Adipocyte (in vitro differentiated cells): ENCODE measurements at regions not wholly inside any gene's neighbourhood (a gene's known extent, or its start where the extent isn't known, plus 50 kb on each side); places are given as distances from the start of the nearest gene placed in this dataset.

ENCODE experiments used
- DNase-seq: peaks from one replicate; pipeline ENCODE4 v3.0.0-alpha.2; 2015; ENCODE audit warnings: low read depth
- H3K27me3 ChIP-seq: replicated peaks from 2 replicates; pipeline ENCODE4 v1.7.0; 2013; ENCODE audit warnings: mild to moderate bottlenecking, low read length, moderate library complexity; ENCODE audit not compliant: control insufficient read depth, insufficient read depth
- H3K36me3 ChIP-seq: 2 replicates; pipeline ENCODE4 v1.7.0; 2013; ENCODE audit warnings: low read length, mild to moderate bottlenecking, moderate library complexity; ENCODE audit not compliant: control insufficient read depth, insufficient read depth, severe bottlenecking
- H3K4me1 ChIP-seq: 2 replicates; pipeline ENCODE4 v1.7.0; 2013; ENCODE audit warnings: mild to moderate bottlenecking, low read length, moderate library complexity; ENCODE audit not compliant: control insufficient read depth, insufficient read depth
- H3K4me3 ChIP-seq: 2 replicates; pipeline ENCODE4 v1.7.0; 2013; ENCODE audit warnings: mild to moderate bottlenecking, low read length, moderate library complexity
- H3K9ac ChIP-seq: 2 replicates; pipeline ENCODE4 v1.7.0; 2013; ENCODE audit warnings: mild to moderate bottlenecking, low read length, moderate library complexity
- H3K9me3 ChIP-seq: 2 replicates; pipeline ENCODE4 v1.7.0; 2013; ENCODE audit warnings: mild to moderate bottlenecking, low read length, moderate library complexity; ENCODE audit not compliant: control insufficient read depth

GRCh38 chr9:3161912-3162311 lies 318.0 kb upstream of the PUM3 start:
- DNase-seq = no peak
- H3K27me3 ChIP-seq = peaks cover 8% of the 10 kb centered on the region
- no peak overlapping the region for H3K4me3 ChIP-seq
- no peak overlapping the region for H3K9ac ChIP-seq
- H3K36me3 ChIP-seq = no peaks in the 10 kb centered on the region
- no peaks in the 10 kb centered on the region for H3K4me1 ChIP-seq
- H3K9me3 ChIP-seq = no peaks in the 10 kb centered on the region

GRCh38 chr9:3157011-3157410 lies 313.1 kb upstream of the PUM3 start:
- Histone ChIP-seq H3K36me3 (no peaks in the 10 kb centered on the region), H3K4me1 (no peaks in the 10 kb centered on the region), H3K9ac (no peak overlapping the region), H3K4me3 (no peak overlapping the region), H3K9me3 (no peaks in the 10 kb centered on the region), H3K27me3 (peaks cover 4% of the 10 kb centered on the region)
- no peak for DNase-seq

GRCh38 chr9:3151672-3152576 lies 308.0 kb upstream of the PUM3 start:
- Histone ChIP-seq H3K4me1 (peaks cover 8% of the 10 kb centered on the region), H3K9ac (no peak overlapping the region), H3K4me3 (no peak overlapping the region), H3K27me3 (no peaks in the 10 kb centered on the region), H3K9me3 (no peaks in the 10 kb centered on the region), H3K36me3 (no peaks in the 10 kb centered on the region)
- no peak for DNase-seq

GRCh38 chr9:3150074-3150473 lies 306.2 kb upstream of the PUM3 start:
- H3K4me1 ChIP-seq = peaks cover 8% of the 10 kb centered on the region
- H3K9ac ChIP-seq = no peak overlapping the region
- H3K36me3 ChIP-seq = no peaks in the 10 kb centered on the region
- H3K4me3 ChIP-seq = no peak overlapping the region
- no peaks in the 10 kb centered on the region for H3K27me3 ChIP-seq
- DNase-seq = no peak
- H3K9me3 ChIP-seq = no peaks in the 10 kb centered on the region

GRCh38 chr9:3138231-3139229 lies 294.6 kb upstream of the PUM3 start:
- peak overlapping the region; percentile 38 for H3K4me3 ChIP-seq
- peaks cover 23% of the 10 kb centered on the region for H3K4me1 ChIP-seq
- H3K27me3 ChIP-seq = no peaks in the 10 kb centered on the region
- peaks cover 12% of the 10 kb centered on the region for H3K9me3 ChIP-seq
- DNase-seq = no peak
- peak overlapping the region; percentile 26 for H3K9ac ChIP-seq
- H3K36me3 ChIP-seq = no peaks in the 10 kb centered on the region

GRCh38 chr9:3137347-3137695 lies 293.4 kb upstream of the PUM3 start:
- no peaks in the 10 kb centered on the region for H3K36me3 ChIP-seq
- no peak overlapping the region for H3K9ac ChIP-seq
- peaks cover 23% of the 10 kb centered on the region for H3K4me1 ChIP-seq
- no peaks in the 10 kb centered on the region for H3K27me3 ChIP-seq
- no peak for DNase-seq
- H3K9me3 ChIP-seq = peaks cover 15% of the 10 kb centered on the region
- H3K4me3 ChIP-seq = no peak overlapping the region

- Histone ChIP-seq H3K36me3 (no peaks in the 10 kb centered on the region), H3K4me3 (no peak overlapping the region), H3K9ac (no peak overlapping the region), H3K27me3 (no peaks in the 10 kb centered on the region), H3K4me1 (peaks cover 23% of the 10 kb centered on the region), H3K9me3 (peaks cover 15% of the 10 kb centered on the region)
- DNase-seq = no peak
These were observed 292.9 kb upstream of the PUM3 start for GRCh38 chr9:3136686-3137346.

GRCh38 chr9:3136230-3136629 lies 292.3 kb upstream of the PUM3 start:
- Histone ChIP-seq H3K9ac (no peak overlapping the region), H3K36me3 (no peaks in the 10 kb centered on the region)
- DNase-seq = no peak

GRCh38 chr9:3127564-3127963 lies 283.7 kb upstream of the PUM3 start:
- no peaks in the 10 kb centered on the region for H3K27me3 ChIP-seq
- no peaks in the 10 kb centered on the region for H3K9me3 ChIP-seq
- DNase-seq = no peak
- H3K36me3 ChIP-seq = no peaks in the 10 kb centered on the region
- no peak overlapping the region for H3K4me3 ChIP-seq
- peaks cover 14% of the 10 kb centered on the region for H3K4me1 ChIP-seq
- no peak overlapping the region for H3K9ac ChIP-seq

More at GRCh38 chr9:3136230-3136629, 292.3 kb upstream of the PUM3 start:
- no peaks in the 10 kb centered on the region for H3K27me3 ChIP-seq
- H3K4me1 ChIP-seq = peaks cover 23% of the 10 kb centered on the region
- H3K9me3 ChIP-seq = peaks cover 15% of the 10 kb centered on the region
- no peak overlapping the region for H3K4me3 ChIP-seq

- Histone ChIP-seq H3K36me3 (no peaks in the 10 kb centered on the region), H3K27me3 (no peaks in the 10 kb centered on the region), H3K4me3 (peak overlapping the region; percentile 5), H3K9me3 (no peaks in the 10 kb centered on the region), H3K9ac (no peak overlapping the region), H3K4me1 (peaks cover 14% of the 10 kb centered on the region)
- DNase-seq = peak; percentile 31
These were observed 281.9 kb upstream of the PUM3 start for GRCh38 chr9:3125602-3126405.
